SU-DHL-6 (cell line): ENCODE measurements at regions not wholly inside any gene's neighbourhood (a gene's known extent, or its start where the extent isn't known, plus 50 kb on each side); places are given as distances from the start of the nearest gene placed in this dataset.

Experiments
- CTCF ChIP-seq: fragments of 200-600 bp; sonication (generic); IDR thresholded peaks from one replicate; pipeline ENCODE4 v1.5.1; 2017; ENCODE audit warnings: antibody characterized with exemption, mild to moderate bottlenecking, low read length, moderate library complexity; ENCODE audit not compliant: insufficient read depth, poor library complexity, severe bottlenecking
- EZH2phosphoT487 ChIP-seq: fragments of 200-600 bp; sonication (generic), shearing (Covaris generic); conservative IDR thresholded peaks from 2 replicates; pipeline ENCODE4 v1.6.1; 2018; ENCODE audit warnings: mild to moderate bottlenecking, antibody characterized with exemption, low read length, moderate library complexity, mixed read lengths

- TF ChIP-seq CTCF (no peak), EZH2phosphoT487 (no peak)
Observed at GRCh38 chr10:60654813-60655464, 123.3 kb upstream of the CDK1 start.
